CD14-positive monocyte (primary cell): ENCODE measurements at regions not wholly inside any gene's neighbourhood (a gene's known extent, or its start where the extent isn't known, plus 50 kb on each side); places are given as distances from the start of the nearest gene placed in this dataset.
"Not testable (repeated sequence)": the region's sequence is repeated elsewhere in the genome, so short reads cannot be mapped to it uniquely, and the experiment has no call there.

Experiments used
- DNase-seq, 3 donors: peaks; one replicate each; pipeline ENCODE4 v3.0.0-alpha.2; 2011 to 2022
- H2AFZ ChIP-seq: 2 replicates; pipeline ENCODE4 v1.6.0; 2012; ENCODE audit warnings: mild to moderate bottlenecking, low read depth, low read length, inconsistent platforms; ENCODE audit not compliant: insufficient read depth, poor library complexity, severe bottlenecking
- H3K27ac ChIP-seq, 2 donors: 1 replicate in 1 of 2; 2 replicates in 1 of 2; pipeline ENCODE4 v1.5.1; 2012 to 2013; ENCODE audit warnings: low read length in 2 of 2, control low read depth in 1 of 2, inconsistent platforms in 1 of 2, low read depth in 1 of 2, mild to moderate bottlenecking in 1 of 2
- H3K27me3 ChIP-seq, 2 donors: one replicate each; pipeline versions ENCODE4 v1.6.0 to v1.6.1; 2011 to 2013; ENCODE audit warnings: low read length in 2 of 2; ENCODE audit not compliant: control insufficient read depth in 2 of 2, insufficient read depth in 2 of 2
- H3K36me3 ChIP-seq, 2 donors: replicated peaks in 1 of 2; 1 replicate in 1 of 2; 2 replicates in 1 of 2; pipeline versions ENCODE4 v1.5.1 to v1.6.1; 2012 to 2013; ENCODE audit warnings: low read length in 2 of 2, control low read depth in 1 of 2, inconsistent platforms in 1 of 2, mild to moderate bottlenecking in 1 of 2; ENCODE audit not compliant: insufficient read depth in 2 of 2, control insufficient read depth in 1 of 2
- H3K4me1 ChIP-seq, 2 donors: 1 replicate in 1 of 2; 2 replicates in 1 of 2; pipeline versions ENCODE4 v1.5.1 to v1.6.1; 2012 to 2013; ENCODE audit warnings: low read length in 2 of 2, control low read depth in 1 of 2, inconsistent platforms in 1 of 2, mild to moderate bottlenecking in 1 of 2, moderate library complexity in 1 of 2; ENCODE audit not compliant: insufficient read depth in 2 of 2, control insufficient read depth in 1 of 2
- H3K4me2 ChIP-seq: replicated peaks from 2 replicates; pipeline ENCODE3; 2012; ENCODE audit warnings: low read length, moderate library complexity, mild to moderate bottlenecking; ENCODE audit not compliant: poor library complexity, severe bottlenecking; ENCODE audit errors: extremely low read depth
- H3K4me3 ChIP-seq, 3 experiments: fragments of 200-600 bp in 1 of 3; sonication (generic) in 1 of 3; replicated peaks in 1 of 3; 1 replicate in 2 of 3; 2 replicates in 1 of 3; pipeline ENCODE4 v1.5.1; 2011 to 2013; ENCODE audit warnings: low read length in 3 of 3, mild to moderate bottlenecking in 3 of 3, control low read depth in 2 of 3, low read depth in 2 of 3, inconsistent platforms in 1 of 3, moderate library complexity in 1 of 3
- H3K79me2 ChIP-seq: 2 replicates; pipeline ENCODE4 v1.6.0; 2012; ENCODE audit warnings: mild to moderate bottlenecking, control low read depth, inconsistent platforms, low read length, moderate library complexity; ENCODE audit not compliant: insufficient read depth
- H3K9ac ChIP-seq: 2 replicates; pipeline ENCODE4 v1.6.0; 2017; ENCODE audit warnings: low read length, mild to moderate bottlenecking; ENCODE audit not compliant: insufficient read depth, poor library complexity, severe bottlenecking
- H3K9me3 ChIP-seq, 2 donors: replicated peaks in 1 of 2; 1 replicate in 1 of 2; 2 replicates in 1 of 2; pipeline versions ENCODE4 v1.5.1 to v1.6.1; 2012 to 2013; ENCODE audit warnings: low read length in 2 of 2, control low read depth in 1 of 2; ENCODE audit not compliant: control insufficient read depth in 1 of 2, insufficient read depth in 1 of 2
- H4K20me1 ChIP-seq: 2 replicates; pipeline ENCODE4 v1.6.0; 2012; ENCODE audit warnings: mild to moderate bottlenecking, low read length, control low read depth, moderate library complexity; ENCODE audit not compliant: insufficient read depth
- H3K27ac Mint-ChIP-seq, 7 donors: one replicate each; pipeline ENCODE4 v1.8.0; 2020; ENCODE audit warnings: mild to moderate bottlenecking in 7 of 7, mixed read lengths in 7 of 7, moderate library complexity in 6 of 7, inconsistent platforms in 2 of 7
- H3K27me3 Mint-ChIP-seq, 3 donors: one replicate each; pipeline ENCODE4 v1.8.0; 2021 to 2022; ENCODE audit warnings: low read depth in 3 of 3, mild to moderate bottlenecking in 3 of 3, mixed read lengths in 3 of 3, moderate library complexity in 3 of 3, inconsistent platforms in 1 of 3
- H3K36me3 Mint-ChIP-seq, 2 donors: one replicate each; pipeline ENCODE4 v1.8.0; 2020; ENCODE audit warnings: mixed read lengths in 2 of 2, inconsistent platforms in 1 of 2, mild to moderate bottlenecking in 1 of 2
- H3K4me1 Mint-ChIP-seq: one replicate; pipeline ENCODE4 v1.8.0; 2020; ENCODE audit warnings: mild to moderate bottlenecking, mixed read lengths
- H3K4me3 Mint-ChIP-seq, 2 donors: one replicate each; pipeline ENCODE4 v1.8.0; 2020; ENCODE audit warnings: mild to moderate bottlenecking in 2 of 2, mixed read lengths in 2 of 2, moderate library complexity in 1 of 2
- H3K9me3 Mint-ChIP-seq, 7 donors: one replicate each; pipeline ENCODE4 v1.8.0; 2020 to 2022; ENCODE audit warnings: mixed read lengths in 7 of 7, mild to moderate bottlenecking in 6 of 7, moderate library complexity in 6 of 7, inconsistent platforms in 2 of 7
- CTCF ChIP-seq: fragments of 200-600 bp; IDR thresholded peaks from one replicate; pipeline ENCODE4 v1.8.0; 2022; ENCODE audit warnings: antibody characterized with exemption, mild to moderate bottlenecking
- WGBS: methylation state at CpG from one replicate; pipeline ENCODE4 v1.1.5; 2013; ENCODE audit warnings: missing lambda C conversion rate; ENCODE audit not compliant: insufficient coverage; 5-methylcytosine and 5-hydroxymethylcytosine counted together
- intact Hi-C, 2 donors: fragments of 100-400 bp; cut with micrococcal nuclease; formaldehyde crosslinking; loops; one replicate each; pipeline versions ENCODE4 v1.15.0 to v1.15.1; 2023

- no CpG with 5 or more reads among the region's 3 CpGs for WGBS
- DNase-seq = no peak
- H3K9me3 ChIP-seq = no peaks in the 10 kb centered on the region
- Mint-ChIP-seq H3K4me3 (no peak overlapping the region), H3K4me1 (no peaks in the 10 kb centered on the region), H3K36me3 (no peaks in the 10 kb centered on the region), H3K9me3 (peaks cover 0 to 7% (median 3%) of the 10 kb centered on the region in 7 donors), H3K27ac (no peak overlapping the region), H3K27me3 (no peaks in the 10 kb centered on the region)
- H3K4me1 ChIP-seq = no peaks in the 10 kb centered on the region
- no peak overlapping the region for H3K4me2 ChIP-seq
- no peaks in the 10 kb centered on the region for H3K79me2 ChIP-seq
- intact Hi-C loops = no loop called here
- no peak overlapping the region for H3K27ac ChIP-seq
- H4K20me1 ChIP-seq = no peaks in the 10 kb centered on the region
- no peak for TF ChIP-seq CTCF
- H3K4me3 ChIP-seq = no peak overlapping the region
- no peak overlapping the region for H2AFZ ChIP-seq
- H3K9ac ChIP-seq = no peak overlapping the region
- no peaks in the 10 kb centered on the region for H3K36me3 ChIP-seq
- H3K27me3 ChIP-seq = no peaks in the 10 kb centered on the region
Measured at GRCh38 chr14:86065407-86065806, 535.5 kb downstream of the FLRT2 start.

- DNase-seq, H3K9ac ChIP-seq, H3K27ac ChIP-seq, H3K79me2 ChIP-seq, H3K9me3 Mint-ChIP-seq, H3K27ac Mint-ChIP-seq, H3K4me3 Mint-ChIP-seq, H3K9me3 ChIP-seq, H4K20me1 ChIP-seq, H3K4me1 ChIP-seq, H3K4me1 Mint-ChIP-seq, H3K27me3 ChIP-seq, intact Hi-C loops, H3K27me3 Mint-ChIP-seq, H3K4me2 ChIP-seq, H3K36me3 ChIP-seq, H3K36me3 Mint-ChIP-seq, H2AFZ ChIP-seq, H3K4me3 ChIP-seq: not testable (repeated sequence)
Measured at GRCh38 chr14:86064595-86064994, 534.7 kb downstream of the FLRT2 start.
